Fibroblast of lung (primary cell): ENCODE measurements at regions not wholly inside any gene's neighbourhood (a gene's known extent, or its start where the extent isn't known, plus 50 kb on each side); places are given as distances from the start of the nearest gene placed in this dataset.

Experiments used
- CTCF ChIP-seq, 2 donors: IDR thresholded peaks in 1 of 2; conservative IDR thresholded peaks in 1 of 2; 1 replicate in 1 of 2; 2 replicates in 1 of 2; pipeline ENCODE4 v1.5.1; 2011 to 2012; ENCODE audit warnings: low read length in 2 of 2, control low read depth in 1 of 2, inconsistent platforms in 1 of 2, low read depth in 1 of 2, mild to moderate bottlenecking in 1 of 2
- EZH2 ChIP-seq: IDR thresholded peaks from 2 replicates; pipeline ENCODE4 v1.5.1; 2012; ENCODE audit warnings: low read length, control low read depth, mild to moderate bottlenecking; ENCODE audit errors: missing control alignments

- TF ChIP-seq CTCF (conservative IDR thresholded peaks at IDR 0.05 in 1 of 2, IDR thresholded peaks at IDR 0.05 in 1 of 2; ENCODE audit: low read depth in 1 of 2, low read length in 2 of 2): no peak
- TF ChIP-seq EZH2: no peak
These were observed 1582.8 kb downstream of the AACS start for GRCh38 chr12:126648074-126648473.
